ENCODE measurements at regions not wholly inside any gene's neighbourhood (a gene's known extent, or its start where the extent isn't known, plus 50 kb on each side); places are given as distances from the start of the nearest gene placed in this dataset.

DNA sequence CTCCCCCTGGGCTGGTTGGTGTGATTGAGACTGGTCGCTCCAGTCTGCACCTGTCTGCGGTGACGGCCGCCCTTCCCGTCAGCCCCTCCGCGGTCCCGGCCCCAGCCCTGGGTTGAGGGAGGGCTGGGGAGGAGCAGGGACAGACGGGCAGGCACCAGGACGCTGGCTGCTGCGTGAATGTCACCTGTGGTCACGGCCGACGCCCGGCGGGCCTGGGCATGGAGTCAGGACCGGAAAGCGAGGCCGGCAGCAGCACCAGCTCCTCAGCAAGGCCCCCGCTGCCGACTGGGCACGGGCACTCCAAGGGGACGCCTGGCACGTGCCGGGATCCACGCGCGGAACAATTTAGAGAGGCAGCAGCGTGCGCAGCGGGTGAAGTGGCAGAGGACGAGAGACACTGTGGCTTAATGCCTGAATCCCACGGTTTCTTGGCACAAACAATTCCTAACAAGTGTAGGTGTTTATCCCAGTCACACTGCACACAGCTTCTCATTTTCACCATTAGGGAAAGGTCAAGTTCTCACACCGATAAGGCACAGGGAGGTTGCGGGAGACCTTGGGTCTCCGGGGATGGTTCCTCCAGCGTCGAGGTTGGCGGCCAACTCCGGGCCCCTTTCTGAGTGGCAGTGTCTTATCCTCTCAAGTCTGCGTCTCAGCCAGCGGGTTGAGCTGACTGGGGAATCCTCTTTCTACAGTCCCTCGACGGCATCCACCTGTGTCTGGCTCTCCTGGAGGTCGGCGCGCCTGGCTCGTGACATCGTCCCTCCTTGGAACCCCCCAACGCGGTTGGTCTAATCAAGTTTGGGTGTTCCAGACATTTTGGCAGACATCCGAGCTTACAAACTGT is 66.4 kb upstream of the ADGRA1 start:
- Mint-ChIP-seq H3K27ac (ENCODE audit: unreplicated experiment) (no peak overlapping the region), H3K36me3 (ENCODE audit: low read depth) (no peaks in the 10 kb centered on the region), H3K27me3 (ENCODE audit: low read depth) (peaks cover 30% of the 10 kb centered on the region), H3K4me3 (ENCODE audit: unreplicated experiment) (no peak overlapping the region), H3K4me1 (ENCODE audit: low read depth) (no peaks in the 10 kb centered on the region), H3K9me3 (ENCODE audit: low read depth) (no peaks in the 10 kb centered on the region)
- TF ChIP-seq, protein P1, sequence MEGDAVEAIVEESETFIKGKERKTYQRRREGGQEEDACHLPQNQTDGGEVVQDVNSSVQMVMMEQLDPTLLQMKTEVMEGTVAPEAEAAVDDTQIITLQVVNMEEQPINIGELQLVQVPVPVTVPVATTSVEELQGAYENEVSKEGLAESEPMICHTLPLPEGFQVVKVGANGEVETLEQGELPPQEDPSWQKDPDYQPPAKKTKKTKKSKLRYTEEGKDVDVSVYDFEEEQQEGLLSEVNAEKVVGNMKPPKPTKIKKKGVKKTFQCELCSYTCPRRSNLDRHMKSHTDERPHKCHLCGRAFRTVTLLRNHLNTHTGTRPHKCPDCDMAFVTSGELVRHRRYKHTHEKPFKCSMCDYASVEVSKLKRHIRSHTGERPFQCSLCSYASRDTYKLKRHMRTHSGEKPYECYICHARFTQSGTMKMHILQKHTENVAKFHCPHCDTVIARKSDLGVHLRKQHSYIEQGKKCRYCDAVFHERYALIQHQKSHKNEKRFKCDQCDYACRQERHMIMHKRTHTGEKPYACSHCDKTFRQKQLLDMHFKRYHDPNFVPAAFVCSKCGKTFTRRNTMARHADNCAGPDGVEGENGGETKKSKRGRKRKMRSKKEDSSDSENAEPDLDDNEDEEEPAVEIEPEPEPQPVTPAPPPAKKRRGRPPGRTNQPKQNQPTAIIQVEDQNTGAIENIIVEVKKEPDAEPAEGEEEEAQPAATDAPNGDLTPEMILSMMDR (IDR thresholded peaks at IDR 0.05) = no peak
- DNase-seq (ENCODE audit: low spot score) = no peak

DNA sequence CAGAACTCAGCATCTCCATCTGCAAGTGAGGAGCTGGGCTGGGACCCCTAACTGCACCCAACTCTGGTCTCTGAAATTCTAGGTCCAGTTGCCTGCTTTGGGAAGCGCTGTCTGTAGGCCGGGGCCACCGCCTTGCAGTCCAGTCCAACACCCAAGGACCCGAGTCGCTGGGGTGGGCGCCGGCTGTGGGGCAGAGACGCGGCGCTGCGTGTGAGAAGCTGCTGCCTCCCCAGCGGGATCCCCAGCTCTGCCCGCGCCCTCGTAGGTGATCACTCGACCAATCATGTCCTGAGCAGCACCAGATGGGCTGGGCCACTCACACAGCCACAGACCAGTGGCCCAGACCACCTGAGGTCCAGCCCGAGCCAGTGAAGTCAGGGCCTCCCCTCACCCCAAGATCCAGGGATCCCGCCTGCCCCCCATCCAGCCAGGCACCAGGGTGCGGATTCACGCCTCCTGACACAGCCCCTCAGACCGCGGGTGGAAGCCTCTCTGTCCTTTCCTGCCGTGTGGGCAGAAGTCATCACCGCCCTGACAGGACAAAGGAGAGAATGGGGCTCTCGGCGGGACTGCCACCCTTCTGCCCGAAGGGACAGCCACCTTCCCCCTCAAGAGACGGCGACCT is 67.4 kb upstream of the ADGRA1 start:
- H3K9me3 Mint-ChIP-seq (ENCODE audit: low read depth) = no peaks in the 10 kb centered on the region
- H3K36me3 Mint-ChIP-seq (ENCODE audit: low read depth) = no peaks in the 10 kb centered on the region
- H3K27me3 Mint-ChIP-seq (ENCODE audit: low read depth) = peaks cover 20% of the 10 kb centered on the region
- no peaks in the 10 kb centered on the region for H3K4me1 Mint-ChIP-seq (ENCODE audit: low read depth)
- H3K27ac Mint-ChIP-seq (ENCODE audit: unreplicated experiment) = no peak overlapping the region
- no peak for DNase-seq (ENCODE audit: low spot score)
- TF ChIP-seq, protein P1 (IDR thresholded peaks at IDR 0.05) = no peak
- no peak overlapping the region for H3K4me3 Mint-ChIP-seq (ENCODE audit: unreplicated experiment)

DNA sequence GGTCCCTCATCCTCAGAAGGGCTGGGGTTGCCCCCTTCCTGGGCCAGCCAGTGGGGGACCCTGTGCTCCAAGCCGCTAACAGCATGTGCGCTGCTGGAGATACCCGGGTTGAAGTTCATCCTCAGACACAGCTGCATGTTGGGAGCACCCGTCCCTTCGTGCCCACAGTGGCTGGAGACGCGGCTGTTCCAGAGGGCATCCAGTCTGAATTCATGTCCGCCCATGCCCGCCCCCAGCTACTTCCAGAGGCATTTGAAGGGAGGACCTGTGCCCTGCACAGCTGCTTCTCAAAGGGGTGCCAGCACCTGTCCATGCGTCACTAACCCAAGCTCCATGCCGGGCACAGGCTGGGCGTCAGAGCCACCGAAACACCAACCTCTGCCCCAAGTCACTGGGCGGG is 68.1 kb upstream of the ADGRA1 start:
- Mint-ChIP-seq H3K27ac (ENCODE audit: unreplicated experiment) (no peak overlapping the region), H3K27me3 (ENCODE audit: low read depth) (peaks cover 13% of the 10 kb centered on the region), H3K4me3 (ENCODE audit: unreplicated experiment) (no peak overlapping the region), H3K36me3 (ENCODE audit: low read depth) (no peaks in the 10 kb centered on the region), H3K4me1 (ENCODE audit: low read depth) (no peaks in the 10 kb centered on the region), H3K9me3 (ENCODE audit: low read depth) (no peaks in the 10 kb centered on the region)
- TF ChIP-seq, protein P1 (IDR thresholded peaks at IDR 0.05) = no peak
- DNase-seq (ENCODE audit: low spot score) = no peak

DNA sequence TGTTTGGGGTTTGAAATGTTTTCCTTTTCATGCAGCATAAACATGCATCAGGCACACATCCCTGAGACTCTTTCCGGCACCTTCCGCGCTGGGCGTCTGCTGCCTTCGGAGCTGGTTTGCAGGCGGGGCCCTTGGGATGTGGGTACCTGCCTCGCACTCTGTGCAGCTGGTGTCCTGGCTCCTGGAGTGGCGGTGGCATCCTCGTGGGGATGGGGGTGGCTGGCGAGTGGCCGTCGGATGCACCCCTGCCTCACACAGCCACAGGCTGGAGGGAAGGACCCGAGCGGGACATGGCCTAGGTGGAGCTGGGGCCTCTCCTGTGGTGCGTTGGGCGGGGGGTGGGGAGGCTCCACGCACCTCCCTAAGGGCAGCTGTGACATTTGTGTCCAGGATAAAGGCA is 68.5 kb upstream of the ADGRA1 start:
- peaks cover 9% of the 10 kb centered on the region for H3K27me3 Mint-ChIP-seq (ENCODE audit: low read depth)

DNA sequence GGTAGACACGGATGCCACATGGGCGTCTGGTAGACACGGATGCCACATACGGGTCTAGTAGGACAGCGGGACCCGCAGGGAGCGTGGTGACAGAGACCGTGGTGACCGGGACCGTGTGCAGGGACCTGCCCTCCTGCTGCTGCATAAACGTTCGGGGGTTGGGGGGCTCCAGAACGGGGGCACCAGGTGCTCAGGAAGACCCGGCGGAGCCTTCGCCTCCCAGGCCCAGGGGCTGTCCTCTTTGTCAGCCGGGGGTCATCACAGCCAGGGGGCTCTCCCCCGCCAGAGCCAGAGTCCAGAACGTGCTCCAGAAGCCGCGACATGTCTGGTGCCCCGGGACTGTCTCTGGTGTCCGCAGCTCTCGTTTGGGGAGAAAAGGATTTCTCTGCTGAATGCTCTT is 69.2 kb upstream of the ADGRA1 start:
- Mint-ChIP-seq H3K4me1 (ENCODE audit: low read depth) (no peaks in the 10 kb centered on the region), H3K4me3 (ENCODE audit: unreplicated experiment) (no peak overlapping the region), H3K36me3 (ENCODE audit: low read depth) (no peaks in the 10 kb centered on the region), H3K9me3 (ENCODE audit: low read depth) (no peaks in the 10 kb centered on the region), H3K27ac (ENCODE audit: unreplicated experiment) (no peak overlapping the region), H3K27me3 (ENCODE audit: low read depth) (peaks cover 6% of the 10 kb centered on the region)
- TF ChIP-seq, protein P1 (IDR thresholded peaks at IDR 0.05) = no peak
- DNase-seq (ENCODE audit: low spot score) = no peak

More for the DNA sequence above, 68.5 kb upstream of the ADGRA1 start:
- Mint-ChIP-seq H3K9me3 (ENCODE audit: low read depth) (no peaks in the 10 kb centered on the region), H3K36me3 (ENCODE audit: low read depth) (no peaks in the 10 kb centered on the region), H3K4me1 (ENCODE audit: low read depth) (no peaks in the 10 kb centered on the region), H3K27ac (ENCODE audit: unreplicated experiment) (no peak overlapping the region), H3K4me3 (ENCODE audit: unreplicated experiment) (no peak overlapping the region)
- no peak for DNase-seq (ENCODE audit: low spot score)
- TF ChIP-seq, protein P1 (IDR thresholded peaks at IDR 0.05) = no peak
